Erythroblast (primary cell): ENCODE measurements at regions not wholly inside any gene's neighbourhood (a gene's known extent, or its start where the extent isn't known, plus 50 kb on each side); places are given as distances from the start of the nearest gene placed in this dataset.

Source experiments
- GATA1 ChIP-seq: IDR thresholded peaks from 2 replicates; pipeline ENCODE4 v1.6.1; 2011; ENCODE audit warnings: low read depth, mild to moderate bottlenecking, control low read depth, low read length, moderate library complexity
- POLR2A ChIP-seq: IDR thresholded peaks from 2 replicates; pipeline ENCODE4 v1.6.1; 2011; ENCODE audit warnings: mild to moderate bottlenecking, low read length

DNA sequence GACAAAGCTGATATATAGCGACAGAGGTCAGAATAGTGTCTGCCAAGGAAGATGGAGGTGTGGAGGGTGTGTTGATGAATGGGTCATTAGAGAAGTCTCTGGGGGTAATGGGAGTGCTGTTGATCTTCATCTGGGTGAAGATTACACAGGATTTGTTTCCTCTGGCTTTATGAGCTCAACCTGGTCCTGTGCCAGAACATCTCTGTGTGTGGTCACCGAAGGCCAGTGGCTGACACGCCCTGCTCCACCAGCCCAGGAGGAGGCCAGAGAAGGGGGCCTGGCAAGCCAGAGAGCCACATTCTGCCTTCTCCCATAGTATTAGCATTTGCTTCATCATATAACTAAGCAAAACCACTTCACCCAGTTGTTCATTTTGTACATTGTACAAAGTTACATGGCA lies 121.1 kb downstream of the ZNF621 start:
- TF ChIP-seq POLR2A: no peak
- no peak for TF ChIP-seq GATA1
